Duodenal mucosa (tissue), 2 donors: ENCODE measurements at regions not wholly inside any gene's neighbourhood (a gene's known extent, or its start where the extent isn't known, plus 50 kb on each side); places are given as distances from the start of the nearest gene placed in this dataset.
"Not testable (repeated sequence)": the region's sequence is repeated elsewhere in the genome, so short reads cannot be mapped to it uniquely, and the experiment has no call there.

Source experiments
- H3K27ac ChIP-seq: one replicate; pipeline ENCODE4 v1.7.0; 2013; ENCODE audit warnings: low read depth, low read length
- H3K27me3 ChIP-seq, 2 donors: one replicate each; pipeline ENCODE4 v1.7.0; 2013; ENCODE audit warnings: low read length in 2 of 2, control low read depth in 1 of 2; ENCODE audit not compliant: insufficient read depth in 2 of 2, control insufficient read depth in 1 of 2
- H3K36me3 ChIP-seq, 2 donors: one replicate each; pipeline ENCODE4 v1.7.0; 2013; ENCODE audit warnings: low read length in 2 of 2, control low read depth in 1 of 2; ENCODE audit not compliant: insufficient read depth in 2 of 2, control insufficient read depth in 1 of 2
- H3K4me1 ChIP-seq, 2 donors: one replicate each; pipeline ENCODE4 v1.7.0; 2013; ENCODE audit warnings: low read length in 2 of 2, control low read depth in 1 of 2; ENCODE audit not compliant: insufficient read depth in 2 of 2, control insufficient read depth in 1 of 2
- H3K4me3 ChIP-seq, 2 donors: one replicate each; pipeline ENCODE4 v1.7.0; 2013; ENCODE audit warnings: low read length in 2 of 2, low read depth in 1 of 2
- H3K9ac ChIP-seq, 2 donors: one replicate each; pipeline ENCODE4 v1.7.0; 2013; ENCODE audit warnings: low read length in 2 of 2, low read depth in 1 of 2
- H3K9me3 ChIP-seq, 2 donors: one replicate each; pipeline ENCODE4 v1.7.0; 2013; ENCODE audit warnings: low read length in 2 of 2, control low read depth in 1 of 2; ENCODE audit not compliant: control insufficient read depth in 1 of 2

GRCh38 chr6:120774275-120774674 is 560.0 kb downstream of the TBC1D32 start:
- H3K9ac ChIP-seq, result no peak overlapping the region
- H3K36me3 ChIP-seq, result no peaks in the 10 kb centered on the region
- no peak overlapping the region for H3K27ac ChIP-seq
- H3K27me3 ChIP-seq, result no peaks in the 10 kb centered on the region
- no peaks in the 10 kb centered on the region for H3K4me1 ChIP-seq
- H3K9me3 ChIP-seq, result no peaks in the 10 kb centered on the region
- no peak overlapping the region for H3K4me3 ChIP-seq

GRCh38 chr6:120771019-120771418 is 563.3 kb downstream of the TBC1D32 start:
- H3K36me3 ChIP-seq, result no peaks in the 10 kb centered on the region
- H3K4me1 ChIP-seq, result no peaks in the 10 kb centered on the region
- no peaks in the 10 kb centered on the region for H3K9me3 ChIP-seq
- H3K9ac ChIP-seq, result no peak overlapping the region
- H3K4me3 ChIP-seq, result no peak overlapping the region
- H3K27me3 ChIP-seq, result no peaks in the 10 kb centered on the region
- H3K27ac ChIP-seq, result no peak overlapping the region

- Histone ChIP-seq H3K9ac (no peak overlapping the region), H3K27me3 (no peaks in the 10 kb centered on the region), H3K9me3 (no peaks in the 10 kb centered on the region), H3K36me3 (no peaks in the 10 kb centered on the region), H3K4me1 (no peaks in the 10 kb centered on the region), H3K27ac (no peak overlapping the region), H3K4me3 (no peak overlapping the region)
These were observed 570.0 kb downstream of the TBC1D32 start for GRCh38 chr6:120764312-120764711.

DNA sequence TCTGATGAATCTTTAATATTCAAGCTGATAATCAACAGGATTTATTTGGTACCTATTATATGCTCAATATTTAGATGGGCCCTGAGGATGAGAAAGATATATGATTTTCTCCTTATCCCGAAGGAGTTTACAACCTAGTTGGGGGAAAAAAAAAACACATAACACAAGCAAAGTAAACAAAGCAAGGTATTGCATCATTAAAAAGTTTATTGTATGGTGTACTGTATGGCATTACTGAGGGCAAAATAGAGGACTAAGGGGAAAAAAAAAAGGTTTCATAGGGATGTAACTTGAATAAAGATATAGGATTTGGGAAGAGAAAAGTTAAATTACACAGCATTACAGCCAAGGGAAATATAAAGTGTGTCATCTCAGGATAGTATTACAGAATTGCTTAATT is 574.7 kb downstream of the TBC1D32 start:
- no peaks in the 10 kb centered on the region for H3K4me1 ChIP-seq
- no peak overlapping the region for H3K4me3 ChIP-seq
- no peak overlapping the region for H3K27ac ChIP-seq
- H3K36me3 ChIP-seq, result no peaks in the 10 kb centered on the region
- no peak overlapping the region for H3K9ac ChIP-seq
- no peaks in the 10 kb centered on the region for H3K9me3 ChIP-seq
- H3K27me3 ChIP-seq, result no peaks in the 10 kb centered on the region

DNA sequence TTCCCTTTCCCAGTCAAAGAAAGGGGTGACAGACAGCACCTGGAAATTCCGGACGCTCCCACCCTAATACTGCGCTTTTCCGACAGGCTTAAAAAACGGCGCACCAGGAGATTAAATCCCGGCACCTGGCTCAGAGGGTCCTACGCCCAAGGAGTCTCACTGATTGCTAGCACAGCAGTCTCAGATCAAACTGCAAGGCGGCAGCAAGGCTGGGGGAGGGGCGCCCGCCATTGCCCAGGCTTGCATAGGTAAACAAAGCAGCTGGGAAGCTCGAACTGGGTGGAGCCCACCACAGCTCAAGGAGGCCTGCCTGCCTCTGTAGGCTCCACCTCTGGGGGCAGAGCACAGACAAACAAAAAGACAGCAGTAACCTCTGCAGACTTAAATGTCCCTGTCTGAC is 585.7 kb downstream of the TBC1D32 start:
- not testable (repeated sequence) for H3K9me3 ChIP-seq, H3K27me3 ChIP-seq, H3K4me3 ChIP-seq, H3K4me1 ChIP-seq, H3K36me3 ChIP-seq, H3K9ac ChIP-seq, H3K27ac ChIP-seq

- no peak overlapping the region for H3K27ac ChIP-seq
- no peak overlapping the region for H3K9ac ChIP-seq
- no peaks in the 10 kb centered on the region for H3K4me1 ChIP-seq
These were observed 597.5 kb downstream of the TBC1D32 start for GRCh38 chr6:120736740-120737139.

GRCh38 chr6:120735641-120736040 is 598.6 kb downstream of the TBC1D32 start:
- H3K9me3 ChIP-seq, result peaks cover 4 to 6% of the 10 kb centered on the region in 2 donors
- H3K27ac ChIP-seq, result no peak overlapping the region
- no peaks in the 10 kb centered on the region for H3K4me1 ChIP-seq
- no peaks in the 10 kb centered on the region for H3K27me3 ChIP-seq
- no peak overlapping the region for H3K9ac ChIP-seq
- no peaks in the 10 kb centered on the region for H3K36me3 ChIP-seq
- H3K4me3 ChIP-seq, result no peak overlapping the region

More at GRCh38 chr6:120736740-120737139, 597.5 kb downstream of the TBC1D32 start:
- no peaks in the 10 kb centered on the region for H3K27me3 ChIP-seq
- H3K36me3 ChIP-seq, result no peaks in the 10 kb centered on the region
- peaks cover 3 to 6% of the 10 kb centered on the region in 2 donors for H3K9me3 ChIP-seq
- no peak overlapping the region for H3K4me3 ChIP-seq

DNA sequence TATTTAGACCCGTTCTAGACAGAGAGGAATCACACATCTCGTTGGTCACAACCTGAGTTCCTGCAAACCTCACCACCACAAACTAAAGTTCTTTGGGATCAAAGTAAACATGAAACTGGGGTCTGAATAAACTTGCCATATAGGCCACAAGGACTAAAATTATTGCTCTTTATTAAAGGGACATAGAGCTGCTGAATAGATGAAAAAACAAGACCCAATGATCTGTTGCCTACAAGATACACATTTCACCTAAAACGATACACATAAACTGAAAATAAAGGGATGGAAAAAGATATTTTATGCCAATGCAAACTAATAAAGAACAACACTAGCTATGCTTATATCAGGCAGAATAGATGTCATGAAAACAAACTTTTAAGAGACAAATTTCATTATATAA is 623.0 kb downstream of the TBC1D32 start:
- Histone ChIP-seq H3K9ac (no peak overlapping the region), H3K4me3 (no peak overlapping the region), H3K36me3 (no peaks in the 10 kb centered on the region), H3K4me1 (no peaks in the 10 kb centered on the region), H3K9me3 (peaks cover 7 to 12% of the 10 kb centered on the region in 2 donors), H3K27me3 (no peaks in the 10 kb centered on the region), H3K27ac (no peak overlapping the region)

GRCh38 chr6:120700001-120700400 is 634.3 kb downstream of the TBC1D32 start:
- Histone ChIP-seq H3K4me1 (no peaks in the 10 kb centered on the region), H3K27ac (no peak overlapping the region), H3K9me3 (peaks cover 0 to 5% of the 10 kb centered on the region in 2 donors), H3K36me3 (no peaks in the 10 kb centered on the region), H3K9ac (no peak overlapping the region), H3K4me3 (no peak overlapping the region), H3K27me3 (no peaks in the 10 kb centered on the region)

GRCh38 chr6:120686492-120686891 is 647.8 kb downstream of the TBC1D32 start:
- Histone ChIP-seq H3K27me3 (no peaks in the 10 kb centered on the region), H3K27ac (no peak overlapping the region), H3K36me3 (no peaks in the 10 kb centered on the region), H3K9me3 (no peaks in the 10 kb centered on the region), H3K4me3 (no peak overlapping the region), H3K4me1 (no peaks in the 10 kb centered on the region), H3K9ac (no peak overlapping the region)

DNA sequence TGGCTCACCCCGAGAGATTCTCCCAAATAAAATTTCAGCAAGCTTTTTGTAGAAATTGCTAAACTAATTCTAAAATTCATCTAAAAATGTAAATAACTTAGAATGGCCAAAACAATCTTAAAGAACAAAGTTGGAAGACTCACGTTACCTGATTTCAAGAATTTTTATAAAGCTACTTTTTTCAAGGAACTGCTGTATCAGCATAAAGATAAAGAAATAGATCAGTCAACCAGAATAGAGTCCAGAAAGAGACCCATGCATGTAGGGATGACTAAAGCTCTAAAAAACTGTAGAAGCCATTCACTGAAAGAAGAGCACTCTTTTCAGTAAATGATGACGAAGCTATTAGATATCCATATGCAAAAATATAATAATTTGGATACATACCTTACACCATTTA is 652.1 kb downstream of the TBC1D32 start:
- no peak overlapping the region for H3K4me3 ChIP-seq
- no peaks in the 10 kb centered on the region for H3K27me3 ChIP-seq
- H3K9me3 ChIP-seq, result no peaks in the 10 kb centered on the region
- no peaks in the 10 kb centered on the region for H3K4me1 ChIP-seq
- no peaks in the 10 kb centered on the region for H3K36me3 ChIP-seq
- no peak overlapping the region for H3K9ac ChIP-seq
- no peak overlapping the region for H3K27ac ChIP-seq
